SHP77 (cell line): ENCODE measurements at regions not wholly inside any gene's neighbourhood (a gene's known extent, or its start where the extent isn't known, plus 50 kb on each side); places are given as distances from the start of the nearest gene placed in this dataset.
"Not testable (repeated sequence)": the region's sequence is repeated elsewhere in the genome, so short reads cannot be mapped to it uniquely, and the experiment has no call there.

Experiments used
- DNase-seq, 2 experiments: peaks; one replicate each; lab custom pipeline; 2025; lab: John Stamatoyannopoulos, UW

DNA sequence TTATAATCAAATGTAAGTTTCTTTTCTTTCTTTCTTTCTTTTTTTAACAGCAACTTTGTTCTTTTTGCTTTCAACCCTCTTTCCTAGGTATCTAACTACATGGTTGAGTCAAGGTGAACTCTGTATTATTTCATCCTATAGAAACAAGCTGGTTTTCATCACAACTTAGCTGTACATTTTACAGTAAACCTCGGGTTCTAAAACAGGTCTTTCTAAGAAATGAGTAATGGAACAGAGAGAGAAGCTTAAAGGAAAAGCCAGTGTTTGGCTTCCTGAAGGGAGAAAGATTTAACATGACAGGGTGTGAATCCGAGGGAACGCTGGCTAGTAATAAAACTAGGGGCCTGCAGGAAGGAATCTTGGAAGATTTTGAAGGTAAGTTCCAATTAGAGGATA is 143.4 kb upstream of the ITGB1 start:
- DNase-seq, result no peak

DNA sequence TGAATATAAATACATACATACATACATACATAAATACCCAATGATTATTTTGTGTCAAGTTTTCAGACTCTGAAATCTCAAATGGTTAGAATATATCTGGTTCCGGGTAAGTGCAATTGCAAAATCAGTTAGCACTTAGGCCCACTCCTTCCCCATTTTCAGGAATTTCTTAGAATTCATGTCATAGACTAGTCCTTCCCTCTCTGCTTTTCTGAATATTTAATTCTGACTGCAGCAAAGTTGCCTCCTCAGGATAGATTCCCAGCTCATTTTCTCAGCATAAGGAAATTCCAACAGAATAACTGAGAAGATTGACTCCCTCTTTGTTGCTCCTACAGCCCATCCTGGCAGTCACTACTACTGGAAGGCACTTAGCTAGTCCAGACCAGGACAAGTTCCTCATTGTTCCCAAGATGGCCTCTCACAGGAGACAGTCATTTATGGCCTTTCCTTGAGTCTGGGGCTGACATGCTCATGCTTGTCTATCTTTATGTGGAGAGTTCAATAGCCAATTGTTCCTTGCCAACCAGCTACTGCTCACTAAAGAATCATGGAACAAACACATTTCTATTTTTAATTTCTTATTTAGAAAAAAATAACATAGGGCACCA is 142.9 kb upstream of the ITGB1 start:
- no peak for DNase-seq

DNA sequence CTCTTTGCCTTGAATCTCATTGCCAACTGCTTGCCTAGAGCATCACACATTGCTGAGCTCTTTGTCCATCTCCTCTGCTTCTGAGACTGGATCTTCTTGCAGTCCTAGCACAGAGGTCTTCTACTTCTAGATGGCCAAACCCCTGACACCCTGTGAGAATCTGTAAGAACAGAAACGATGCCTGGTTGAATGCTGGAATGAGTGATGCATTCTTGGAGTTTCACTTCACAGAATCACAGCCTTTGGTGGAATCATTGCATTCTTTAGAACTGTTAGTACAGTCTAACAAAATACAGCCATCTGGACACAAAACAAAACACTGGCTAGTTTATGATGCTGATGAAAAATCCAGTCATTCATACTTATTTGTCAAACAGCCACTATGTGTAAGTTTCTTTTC is 141.7 kb upstream of the ITGB1 start:
- no peak for DNase-seq

DNA sequence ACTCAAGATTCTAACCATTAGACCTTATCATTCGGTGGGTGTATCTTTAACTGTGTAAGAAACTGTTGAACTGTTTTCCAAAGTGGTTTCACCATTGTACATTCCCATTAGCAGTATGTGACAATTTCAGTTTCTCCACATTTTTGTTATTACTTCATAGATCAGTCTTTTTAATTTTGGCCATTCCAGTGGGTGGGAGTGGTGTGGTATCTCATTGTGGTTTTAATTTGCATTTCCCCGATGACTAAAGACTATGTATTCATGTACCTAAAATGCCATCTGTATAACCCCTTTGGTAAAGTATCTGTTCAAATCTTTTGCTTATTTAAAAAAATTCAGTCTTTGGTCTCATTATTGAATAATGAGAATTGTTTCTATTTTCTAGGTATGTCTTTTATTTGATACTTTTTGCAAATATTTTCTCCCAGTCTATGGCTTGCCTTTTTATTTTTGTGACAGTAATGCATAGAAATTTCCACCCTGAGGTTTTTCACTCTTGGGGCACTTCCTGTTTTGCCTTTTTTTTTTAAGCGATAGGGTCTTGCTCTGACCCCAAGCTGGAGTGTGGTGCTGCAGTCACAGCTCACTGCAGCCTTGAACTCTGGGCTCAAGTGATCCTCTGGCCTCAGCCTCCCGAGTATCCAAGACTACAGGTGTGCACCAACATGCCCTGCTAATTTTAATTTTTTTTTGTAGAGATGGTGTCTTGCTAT is 141.1 kb upstream of the ITGB1 start:
- no peak for DNase-seq

DNA sequence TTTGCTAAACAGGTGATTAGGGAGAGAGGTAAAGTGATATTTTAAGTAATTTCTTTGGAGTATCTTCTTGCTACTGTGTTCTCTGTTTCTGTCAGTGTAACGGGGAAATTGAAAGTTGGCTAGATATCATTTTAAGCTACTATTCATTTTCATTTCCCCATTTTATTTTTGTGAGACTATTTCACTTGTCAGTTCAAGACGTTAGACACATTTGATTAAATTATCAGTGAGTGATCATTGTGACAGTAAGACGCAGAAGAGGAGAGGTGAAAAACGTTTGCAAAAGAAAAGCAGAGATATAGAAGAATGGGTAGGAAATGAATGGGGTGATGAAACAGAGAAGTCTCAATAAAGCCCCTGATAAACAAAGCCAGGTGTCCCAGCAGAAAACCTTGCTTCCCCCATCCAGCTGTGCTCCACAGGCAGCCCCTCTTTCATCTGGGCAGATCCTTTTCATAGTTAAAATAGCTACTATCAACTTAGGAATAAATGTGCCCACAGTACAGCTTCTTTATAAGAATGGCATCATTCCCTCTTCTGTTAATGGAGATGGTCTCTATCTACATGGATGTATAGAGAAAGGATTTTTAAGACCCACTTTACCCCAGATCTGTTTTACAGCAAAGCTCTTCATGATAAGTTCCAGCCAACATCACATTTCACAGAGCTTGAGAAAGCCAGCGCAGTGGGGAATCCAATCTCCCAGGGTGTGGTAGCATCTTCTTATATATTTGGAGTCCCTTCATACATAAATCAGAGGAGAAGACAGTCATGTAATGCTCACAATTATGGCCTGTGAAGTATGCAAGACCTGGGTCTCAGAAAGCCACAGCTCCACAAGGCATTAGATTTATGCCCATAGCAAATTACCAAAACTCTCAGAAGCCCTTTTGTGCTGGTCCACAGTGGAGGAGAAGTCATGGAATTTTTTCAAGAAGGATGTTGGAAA is 138.1 kb upstream of the ITGB1 start:
- DNase-seq, result no peak

DNA sequence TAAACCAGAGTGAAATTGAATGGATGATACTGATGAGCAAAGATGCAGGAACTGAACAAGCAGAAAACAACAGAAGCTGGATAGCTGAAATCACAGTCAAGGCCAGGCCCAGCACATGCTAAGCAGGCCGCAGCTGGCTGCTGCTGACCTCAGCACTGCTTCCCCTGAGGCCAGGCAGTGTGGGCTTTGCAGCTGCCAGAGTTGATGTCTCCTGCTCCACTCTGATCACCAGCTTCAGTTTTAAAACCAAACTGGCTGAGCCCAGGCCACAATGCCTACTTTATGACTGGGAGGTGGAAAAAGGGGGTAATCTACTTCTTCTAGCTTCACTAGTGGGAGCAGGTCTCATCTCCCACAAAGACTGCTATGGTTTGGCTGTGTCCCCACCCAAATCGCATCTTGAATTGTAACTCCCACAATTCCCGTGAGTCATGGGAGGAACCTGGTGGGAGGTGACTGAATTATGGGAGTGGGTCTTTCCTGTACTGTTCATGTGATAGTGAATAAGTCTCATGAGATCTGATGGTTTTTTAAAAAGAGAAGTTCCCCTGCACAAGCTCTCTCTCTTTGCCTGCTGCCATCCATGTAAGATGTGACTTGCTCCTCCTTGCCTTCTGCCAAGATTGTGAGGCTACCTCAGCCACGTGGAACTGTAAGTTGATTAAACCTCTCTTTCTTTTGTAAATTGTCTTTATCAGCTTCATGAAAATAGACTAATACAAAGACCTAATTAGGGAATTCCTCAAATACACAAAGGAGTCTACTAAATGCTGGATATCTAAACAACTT is 136.4 kb upstream of the ITGB1 start:
- DNase-seq, result no peak

DNA sequence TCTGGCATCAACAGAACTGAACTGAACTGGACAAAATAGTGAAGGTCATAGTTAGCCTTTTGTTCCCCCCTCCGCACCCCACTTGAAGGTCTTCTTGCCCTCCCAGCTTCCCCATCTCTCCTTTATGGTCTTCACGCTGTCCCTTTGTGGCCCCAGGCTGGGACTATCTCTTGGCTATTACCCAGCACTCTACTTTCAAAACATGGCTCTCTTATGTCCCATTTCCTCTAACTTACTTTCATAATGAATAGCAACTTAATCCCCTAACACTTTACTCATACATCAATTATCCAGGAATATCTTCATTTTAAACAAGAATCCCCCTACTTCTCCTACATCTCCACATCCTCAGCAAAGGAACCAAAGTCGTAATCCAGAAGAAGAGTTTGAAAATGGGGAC is 135.3 kb upstream of the ITGB1 start:
- DNase-seq, result no peak

DNA sequence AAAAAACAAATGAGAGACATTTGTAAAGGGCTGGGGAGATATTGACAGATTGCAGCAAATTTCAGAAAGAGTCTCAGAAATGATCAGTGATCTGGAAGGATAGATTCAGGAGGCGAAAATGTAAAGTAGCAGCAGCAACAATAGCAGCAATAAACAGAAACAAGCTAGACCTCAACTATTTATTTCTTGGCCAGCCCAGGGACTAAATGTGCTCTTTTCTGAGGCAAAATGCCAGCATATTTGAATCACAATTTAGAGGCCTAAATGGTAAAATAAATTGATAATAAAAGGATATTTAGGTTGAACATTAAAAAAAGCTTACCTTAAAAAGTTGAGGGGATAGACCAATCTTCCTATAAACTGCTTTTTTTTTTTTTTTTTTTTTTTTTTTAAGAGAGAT is 134.6 kb upstream of the ITGB1 start:
- no peak for DNase-seq

DNA sequence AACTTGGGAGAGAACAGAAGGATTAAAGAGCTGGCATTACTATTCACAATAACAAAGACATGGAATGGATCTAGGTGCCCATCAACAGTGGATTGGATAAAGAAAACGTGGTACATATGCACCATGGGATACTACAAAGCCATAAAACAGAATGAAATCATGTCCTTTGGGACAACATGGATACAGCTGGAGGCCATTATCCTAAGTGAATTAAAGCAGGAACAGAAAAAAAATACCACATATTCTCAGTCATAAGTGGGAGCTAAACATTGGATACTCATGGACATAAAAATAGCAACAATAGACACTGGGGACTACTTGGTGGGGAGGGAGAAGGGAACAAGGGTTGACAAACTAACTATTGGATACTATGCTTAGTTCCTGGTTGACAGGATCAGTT is 133.2 kb upstream of the ITGB1 start:
- DNase-seq, result no peak

DNA sequence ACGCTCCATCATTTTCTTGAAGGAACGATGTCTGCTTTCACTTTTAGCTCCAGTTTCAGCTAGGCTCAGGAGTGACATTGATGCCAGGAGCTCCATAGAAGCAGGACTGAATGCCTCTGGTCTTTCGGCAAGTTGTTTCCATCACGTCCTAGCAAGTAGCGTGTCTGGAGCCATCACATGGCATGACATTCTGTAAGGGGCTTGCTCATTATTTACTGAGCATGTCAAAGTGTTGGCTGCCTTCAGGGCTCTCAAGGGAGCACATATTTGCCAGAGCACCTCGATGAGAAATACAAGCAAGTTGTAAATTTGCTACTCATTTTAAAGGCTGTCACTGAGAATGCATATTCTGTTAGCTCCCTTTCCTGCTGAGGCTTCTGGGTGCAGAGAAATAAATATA is 131.0 kb upstream of the ITGB1 start:
- no peak for DNase-seq

DNA sequence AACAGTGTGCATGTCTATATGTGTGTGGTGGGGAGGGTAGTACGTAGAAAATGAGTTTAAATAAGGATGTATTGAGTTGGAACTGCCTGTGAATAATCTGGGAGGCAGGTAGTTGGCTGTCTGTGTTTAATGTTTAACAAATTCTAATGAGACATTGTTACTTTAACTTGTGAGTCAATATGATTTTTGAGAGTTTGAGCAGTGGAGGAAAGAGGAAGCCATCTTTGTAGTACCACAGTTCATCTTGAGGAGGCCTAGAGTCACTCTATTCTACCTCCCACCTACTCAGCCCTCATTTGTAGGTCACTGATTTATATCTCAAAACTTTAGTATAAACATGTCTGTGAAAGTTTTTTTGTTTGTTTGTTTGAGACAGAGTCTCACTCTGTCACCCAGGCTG is 129.9 kb upstream of the ITGB1 start:
- no peak for DNase-seq

DNA sequence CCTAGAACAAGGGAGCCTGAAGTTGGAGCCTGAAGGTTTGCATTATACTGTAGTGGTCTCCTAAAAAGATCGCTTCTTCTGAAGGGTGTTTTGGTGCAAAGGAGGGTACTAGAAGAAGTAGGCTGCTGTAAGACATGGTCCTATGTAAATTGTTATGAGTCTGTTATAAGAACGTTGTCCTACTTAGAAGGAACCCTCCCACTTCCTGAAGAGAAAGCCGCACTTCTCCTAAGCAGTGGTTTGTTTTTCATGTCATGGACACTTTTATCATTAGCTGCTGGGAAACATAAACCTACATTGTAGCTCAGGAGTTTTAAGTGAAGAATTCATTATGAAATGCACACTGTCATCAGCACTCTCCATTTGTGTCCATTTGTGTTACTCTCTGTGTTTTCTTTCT is 129.1 kb upstream of the ITGB1 start:
- no peak for DNase-seq

DNA sequence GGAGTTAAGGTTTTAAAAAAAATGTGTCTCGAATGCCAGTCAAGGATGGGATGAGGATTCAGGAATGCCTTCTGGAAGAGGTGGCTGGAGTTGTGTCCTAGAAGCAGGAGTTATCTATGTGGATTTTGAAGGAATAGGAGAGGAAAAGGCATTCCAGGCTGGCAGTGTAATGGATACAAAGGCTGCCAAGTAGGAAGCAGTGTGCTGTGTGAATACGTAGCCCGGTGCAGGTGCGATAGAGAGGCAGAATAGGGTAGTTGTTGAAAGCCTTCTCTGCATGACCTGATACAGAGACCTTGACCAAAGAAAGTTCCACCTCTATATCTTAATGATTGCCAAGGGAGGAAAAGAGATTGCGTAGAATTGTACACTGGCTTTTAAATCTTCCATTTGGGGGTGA is 128.1 kb upstream of the ITGB1 start:
- no peak for DNase-seq

DNA sequence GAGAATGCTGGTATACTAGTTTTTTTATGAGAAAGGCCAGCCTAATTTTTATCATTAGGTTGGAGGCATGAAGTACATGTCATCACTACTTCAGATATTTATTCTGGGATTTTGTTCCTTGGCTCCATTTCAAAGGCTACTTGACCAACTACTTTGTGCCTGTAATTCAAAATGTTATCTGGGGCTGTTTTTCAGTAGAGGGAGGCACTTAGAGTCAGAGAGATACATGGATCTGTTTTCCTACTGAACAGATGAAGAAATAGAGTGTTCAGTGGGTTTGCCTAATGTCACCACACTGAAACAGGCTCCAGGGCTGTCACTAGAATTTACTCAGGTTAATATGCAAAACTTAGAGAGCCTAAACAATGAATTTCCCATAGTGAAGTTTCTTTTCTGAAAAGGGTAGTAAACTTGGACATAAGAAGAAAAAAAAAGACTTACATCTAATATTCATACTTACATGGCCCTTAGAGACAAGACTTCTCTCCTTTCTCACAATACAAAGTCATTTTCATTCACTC is 127.3 kb upstream of the ITGB1 start:
- DNase-seq, result no peak

DNA sequence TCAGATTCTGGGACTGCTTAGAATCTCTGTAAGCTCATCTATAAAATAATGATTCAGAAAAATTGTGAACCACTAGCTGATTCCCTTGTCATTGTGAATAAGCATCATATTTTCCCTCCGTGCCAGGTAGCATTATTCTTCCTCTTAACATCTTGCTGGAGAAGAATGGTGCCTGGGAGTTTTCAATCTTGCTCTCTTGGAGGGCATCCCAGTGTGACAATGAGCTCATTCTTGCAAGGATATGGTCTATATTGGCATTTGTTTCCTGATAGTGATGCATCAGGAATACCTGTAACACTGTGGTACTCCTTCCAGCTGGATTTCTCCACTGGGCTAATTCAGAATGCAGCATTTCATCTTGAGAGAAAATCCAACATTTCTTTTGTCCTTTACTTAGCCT is 126.4 kb upstream of the ITGB1 start:
- no peak for DNase-seq

DNA sequence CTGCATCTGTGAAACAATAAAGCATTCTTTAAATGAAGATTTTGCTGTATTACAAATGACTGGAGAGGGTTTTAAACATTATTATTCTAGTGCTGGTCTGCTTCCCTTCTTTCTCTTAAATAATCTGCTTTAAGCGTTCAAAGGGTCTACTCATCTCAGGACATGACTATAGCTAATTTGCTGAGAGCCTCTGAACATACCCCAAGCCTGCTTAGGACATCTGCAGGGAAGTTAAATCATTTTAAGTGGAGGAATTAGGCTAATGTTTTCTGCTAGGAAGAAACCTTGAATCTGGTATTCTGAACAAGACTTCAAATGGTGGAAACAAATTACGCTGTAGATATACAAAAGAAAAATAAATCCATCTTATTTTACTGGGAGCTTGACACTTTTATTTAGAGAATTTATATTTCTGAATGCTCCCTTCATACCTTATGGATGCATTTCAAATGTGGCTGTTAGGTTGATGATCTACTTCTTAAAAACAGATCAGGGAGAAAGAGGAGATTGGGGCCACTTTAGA is 124.4 kb upstream of the ITGB1 start:
- DNase-seq, result no peak

DNA sequence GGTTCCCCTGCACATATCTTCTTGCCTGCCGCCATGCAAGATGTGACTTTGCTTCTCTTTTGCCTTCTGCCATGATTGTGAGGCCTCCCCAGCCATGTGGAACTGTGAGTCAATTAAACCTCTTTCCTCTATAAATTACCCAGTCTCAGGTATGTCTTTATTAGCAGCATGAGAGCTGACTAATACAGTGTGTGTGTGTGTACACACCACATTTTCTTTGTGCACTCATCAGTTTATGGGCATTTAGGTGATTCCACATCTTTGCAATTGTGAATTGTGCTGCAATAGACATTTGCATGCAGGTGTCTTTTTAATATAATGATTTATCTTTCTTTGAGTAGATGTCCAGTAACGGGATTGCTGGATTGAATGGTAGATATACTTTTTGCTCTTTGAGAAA is 122.4 kb upstream of the ITGB1 start:
- not testable (repeated sequence) for DNase-seq

DNA sequence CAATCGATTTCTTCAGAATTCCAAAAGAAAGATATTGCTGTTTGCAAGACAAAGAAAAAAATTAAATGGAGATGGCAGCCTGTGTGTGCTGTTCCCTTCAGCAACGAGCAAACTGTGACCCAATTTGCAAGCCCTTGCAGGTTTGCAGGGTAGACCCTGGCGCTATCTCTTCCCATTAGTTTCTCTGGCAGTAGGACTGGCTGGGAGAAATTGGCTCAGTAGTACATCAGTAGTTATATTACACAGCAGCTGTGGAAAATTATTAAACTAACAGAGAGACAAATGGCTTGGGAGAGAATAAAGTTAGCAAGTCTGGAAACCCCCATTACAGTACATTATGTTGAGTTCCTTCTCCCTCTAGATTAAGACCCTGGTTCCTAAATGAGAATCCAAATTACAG is 116.4 kb upstream of the ITGB1 start:
- no peak for DNase-seq

DNA sequence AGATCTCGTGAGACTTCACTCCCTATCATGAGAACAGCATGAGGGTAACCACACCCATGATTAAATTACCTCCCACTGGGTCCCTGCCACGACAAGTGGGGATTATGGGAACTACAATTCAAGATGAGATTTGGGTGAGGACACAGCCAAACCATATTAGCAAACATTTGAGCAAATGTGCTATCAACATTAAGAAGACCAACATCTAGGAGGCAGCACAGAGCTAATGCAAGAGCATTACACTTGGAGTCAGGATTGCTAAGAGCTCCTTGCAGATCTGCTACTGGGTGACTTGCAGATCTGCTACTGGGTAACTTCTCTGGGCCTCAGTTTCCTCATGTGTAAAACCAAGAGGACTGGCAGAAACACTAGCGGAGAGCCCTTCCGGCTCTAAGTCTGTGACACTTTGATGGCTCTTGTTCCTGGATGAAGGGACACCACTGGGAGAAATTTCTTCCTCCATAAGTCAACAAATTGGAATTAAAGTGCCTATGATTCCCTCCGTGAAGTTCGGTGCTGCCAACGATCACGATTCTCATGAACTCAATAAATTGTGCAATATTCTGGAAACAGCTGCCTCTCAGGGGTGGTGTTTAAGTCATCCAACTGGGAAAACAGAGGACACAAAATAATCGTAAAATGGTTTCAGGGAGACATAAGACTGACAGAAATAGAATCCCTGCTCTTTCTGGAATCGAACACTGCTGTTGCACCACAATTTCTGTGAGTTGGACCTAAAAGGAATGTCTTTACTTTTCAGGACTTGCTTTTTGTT is 115.8 kb upstream of the ITGB1 start:
- DNase-seq, result no peak

DNA sequence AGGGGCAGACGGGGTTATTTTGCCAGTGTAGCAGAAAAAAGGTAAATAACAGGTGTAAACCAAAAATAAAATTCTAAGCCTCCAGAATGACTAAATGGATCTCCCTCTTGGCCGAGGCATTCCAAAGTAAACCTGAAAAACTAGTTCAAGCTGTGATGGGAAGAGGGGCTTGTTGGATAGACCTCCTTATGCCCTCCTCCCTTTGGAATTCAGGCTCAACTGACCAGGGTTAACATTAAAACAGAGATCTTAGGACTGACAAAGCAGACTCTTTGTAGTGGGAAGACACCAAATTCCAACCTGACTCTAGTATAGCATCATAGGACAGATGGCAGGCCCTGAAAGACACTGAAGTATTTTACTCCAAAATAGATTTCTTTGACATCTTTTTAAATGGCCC is 113.8 kb upstream of the ITGB1 start:
- no peak for DNase-seq

DNA sequence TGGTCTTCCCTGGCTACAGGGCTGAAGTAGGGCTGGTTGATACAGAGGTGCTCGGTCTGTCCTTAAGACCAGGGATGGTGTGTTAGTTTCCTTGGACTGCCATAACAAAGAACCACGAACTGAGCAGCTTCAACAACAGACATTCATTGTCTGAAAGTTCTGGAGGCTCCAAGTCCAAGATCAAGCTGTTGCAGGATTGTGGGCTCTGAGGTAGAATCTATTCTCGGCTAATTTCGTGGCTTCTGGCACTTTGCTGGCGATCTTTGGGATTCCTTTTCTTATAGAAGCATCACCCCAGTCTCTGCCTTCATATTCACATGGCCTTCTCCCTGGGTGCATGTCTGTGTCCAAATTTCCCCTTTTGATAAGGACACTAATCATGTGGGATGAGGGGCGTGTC is 112.1 kb upstream of the ITGB1 start:
- no peak for DNase-seq
